ENCODE measurements at regions not wholly inside any gene's neighbourhood (a gene's known extent, or its start where the extent isn't known, plus 50 kb on each side); places are given as distances from the start of the nearest gene placed in this dataset.
A peak's percentile ranks its signal among the peaks of the same experiment; 100 is the strongest.

- TF ChIP-seq CTCF (IDR thresholded peaks at IDR 0.05) (peak in 3 of 4 experiments; percentile 52 to 69 (median 66)), POLR2AphosphoS5 (IDR thresholded peaks at IDR 0.05) (peak; percentile 82), POLR2A (IDR thresholded peaks at IDR 0.05) (no peak), EP300 (IDR thresholded peaks at IDR 0.05) (no peak)
Measured at GRCh38 chr11:10623797-10624761, 55.6 kb upstream of the LYVE1 start.
